ENCODE measurements at regions not wholly inside any gene's neighbourhood (a gene's known extent, or its start where the extent isn't known, plus 50 kb on each side); places are given as distances from the start of the nearest gene placed in this dataset.

DNA sequence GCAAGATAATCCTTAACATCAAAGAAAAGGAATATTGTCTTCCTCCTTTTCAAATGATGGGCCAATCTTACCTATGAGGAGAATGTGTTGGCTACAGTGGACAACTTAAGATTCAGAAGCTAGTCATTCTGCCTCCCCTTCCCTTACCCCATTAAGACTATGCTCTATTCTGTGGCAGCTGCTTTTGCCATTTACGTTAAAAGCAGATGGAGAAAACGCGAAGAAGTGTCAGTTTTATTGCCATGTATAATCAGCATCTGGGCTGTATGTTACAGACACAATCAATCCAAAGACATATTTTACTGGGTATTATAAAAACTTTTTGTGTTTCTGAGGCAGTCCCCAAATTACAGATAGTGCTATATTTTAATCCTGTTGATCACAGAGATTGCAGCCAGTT is 196.1 kb upstream of the PACRGL start:
- no peak for DNase-seq (ENCODE audit: low spot score)
- no peak for ATAC-seq

DNA sequence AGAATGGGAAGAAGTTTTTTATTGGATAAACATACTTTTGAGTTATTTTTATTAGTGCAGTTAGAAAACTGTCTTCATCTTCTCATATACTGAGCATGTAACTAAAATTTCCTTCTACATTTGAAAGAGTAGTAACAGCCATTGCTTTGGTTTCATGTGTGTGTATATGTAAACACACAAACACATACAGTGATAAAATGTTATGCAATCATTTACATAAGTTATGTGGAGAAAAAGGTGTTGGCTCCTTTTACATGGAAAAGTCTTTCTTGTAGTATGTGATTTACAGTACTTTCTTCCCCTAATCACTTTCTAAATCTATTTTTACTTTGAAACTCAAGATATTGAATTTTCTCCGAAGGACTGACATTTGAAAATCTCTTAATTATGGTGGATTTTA is 194.3 kb upstream of the PACRGL start:
- no peak for DNase-seq (ENCODE audit: low spot score)
- no peak for ATAC-seq

DNA sequence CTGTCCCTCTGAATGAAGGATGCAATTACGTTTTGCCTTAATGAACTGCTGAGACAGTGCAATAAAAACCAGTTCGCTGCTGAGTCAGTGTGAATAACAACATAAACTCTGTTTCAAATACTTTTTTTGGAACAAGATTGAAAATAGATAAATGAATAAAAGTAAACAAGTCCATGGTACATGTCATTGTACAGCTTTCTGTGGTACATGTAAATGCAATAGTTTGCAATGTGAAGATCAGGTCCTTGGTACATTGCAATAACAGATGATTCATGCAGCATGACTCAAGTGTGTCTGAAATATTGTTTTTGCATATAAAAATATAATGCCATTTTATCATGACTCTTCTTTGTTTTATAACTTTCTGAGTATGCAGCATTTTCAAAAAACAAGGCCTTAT is 193.4 kb upstream of the PACRGL start:
- DNase-seq (ENCODE audit: low spot score) (no peak), ATAC-seq (no peak)

DNA sequence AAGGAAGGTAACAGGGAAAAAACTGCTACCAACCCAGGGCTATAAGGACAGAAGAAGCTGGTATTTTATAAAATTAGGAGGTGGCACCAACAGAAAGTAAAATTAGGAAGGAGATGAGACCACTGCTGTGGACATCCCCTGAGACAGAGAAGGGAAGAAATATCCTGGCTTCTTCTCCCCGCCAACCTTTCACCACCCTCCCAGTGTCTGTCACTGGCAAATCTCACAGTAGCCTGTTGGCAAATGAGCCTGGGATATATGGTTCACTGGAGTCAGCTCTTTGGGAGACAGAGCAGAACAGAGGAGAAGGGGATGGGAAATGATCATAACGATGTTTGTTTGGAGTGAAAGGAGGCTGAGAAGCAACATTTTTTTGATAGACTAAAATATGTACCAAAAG is 190.9 kb upstream of the PACRGL start:
- ATAC-seq (no peak), DNase-seq (ENCODE audit: low spot score) (no peak)

DNA sequence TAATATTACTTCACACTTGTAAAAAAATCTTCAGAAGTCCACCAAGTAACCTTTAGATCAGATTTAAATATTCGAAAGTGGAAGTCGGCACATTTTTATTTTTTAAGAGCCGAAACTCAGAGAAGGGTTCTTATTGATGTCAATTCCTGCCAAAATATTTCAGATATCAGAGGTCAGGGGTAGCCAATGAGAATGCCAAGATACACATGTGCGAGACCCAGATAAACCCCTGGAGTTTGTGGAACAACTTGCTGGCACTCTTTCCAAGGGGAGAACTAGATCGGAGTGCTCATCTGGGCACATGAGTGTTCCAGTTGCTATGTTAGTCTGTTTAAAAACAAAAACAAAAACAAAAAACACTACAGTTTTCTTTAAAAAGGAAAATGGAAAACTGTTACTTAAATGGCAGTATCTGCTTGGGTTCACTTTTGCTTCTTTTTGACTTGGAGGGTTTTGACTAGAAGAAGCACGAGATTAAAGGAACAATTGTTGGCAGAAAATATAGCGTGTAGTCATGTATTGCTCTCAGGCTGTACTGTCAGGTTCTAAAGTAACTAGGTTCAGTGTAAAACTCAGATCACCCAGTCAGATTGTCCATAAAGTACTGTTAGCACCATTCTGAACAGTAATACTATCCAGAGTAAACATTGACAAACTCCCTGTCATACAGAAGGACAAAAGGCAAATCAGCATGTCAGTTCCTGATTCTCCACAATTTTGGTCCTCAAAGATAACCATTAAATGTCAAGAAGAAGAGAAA is 188.0 kb upstream of the PACRGL start:
- no peak for ATAC-seq
- DNase-seq (ENCODE audit: low spot score) = no peak

DNA sequence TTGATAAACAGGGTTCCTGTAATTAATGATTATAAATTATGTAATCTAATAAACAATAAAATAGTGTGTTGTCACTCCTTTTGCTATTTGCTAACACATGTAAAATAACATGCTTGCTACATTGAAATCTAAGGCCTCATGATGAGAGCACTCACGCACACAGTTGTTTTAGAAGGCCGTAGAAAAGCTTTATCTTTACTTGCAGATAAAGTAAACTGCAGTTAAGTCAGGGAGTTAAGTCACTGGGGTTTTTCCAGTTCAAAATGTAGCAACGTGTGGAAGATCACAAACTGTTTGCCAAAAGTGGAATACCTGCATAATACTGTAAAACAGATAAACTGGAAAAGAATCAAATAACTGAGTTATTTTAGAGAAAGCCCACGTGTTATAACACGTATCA is 187.3 kb upstream of the PACRGL start:
- no peak for DNase-seq (ENCODE audit: low spot score)
- no peak for ATAC-seq

DNA sequence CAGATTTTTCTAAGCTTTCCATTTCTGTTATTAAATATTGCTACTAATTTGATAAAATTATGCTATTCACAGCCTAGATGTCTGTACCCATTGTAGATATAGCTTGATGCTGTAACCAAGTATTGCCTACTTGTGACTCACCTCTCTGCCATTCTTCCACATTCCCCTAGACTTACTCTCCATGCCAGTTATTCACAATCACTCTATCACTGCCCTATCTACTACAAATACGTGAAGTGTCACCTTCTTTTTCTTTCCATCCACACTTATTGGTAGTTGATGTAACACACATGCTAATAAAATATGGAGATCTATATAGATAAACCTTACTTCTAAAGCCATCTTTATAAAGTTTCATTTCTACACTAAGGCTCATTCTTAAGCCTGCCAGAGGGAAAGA is 179.4 kb upstream of the PACRGL start:
- DNase-seq (ENCODE audit: low spot score) (no peak), ATAC-seq (no peak)

DNA sequence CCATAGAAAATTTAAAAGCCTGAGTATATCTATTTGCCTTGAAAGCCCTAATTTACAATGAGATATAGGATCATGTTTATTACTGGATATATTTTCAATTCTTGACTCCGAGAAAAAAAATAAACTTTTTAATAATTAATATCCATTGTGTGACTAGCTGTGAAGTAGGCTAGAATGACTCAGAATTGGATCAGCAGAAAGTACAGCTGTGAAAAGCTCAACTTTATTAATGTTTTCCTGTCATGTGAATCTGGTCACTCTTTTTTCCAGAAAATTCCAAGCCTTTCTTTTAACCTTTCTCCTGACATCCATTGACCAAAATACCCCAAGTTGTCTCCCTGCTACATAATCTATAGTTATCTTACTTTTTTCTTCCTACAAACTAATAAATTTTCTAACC is 171.8 kb upstream of the PACRGL start:
- ATAC-seq = no peak
- DNase-seq (ENCODE audit: low spot score) = no peak

DNA sequence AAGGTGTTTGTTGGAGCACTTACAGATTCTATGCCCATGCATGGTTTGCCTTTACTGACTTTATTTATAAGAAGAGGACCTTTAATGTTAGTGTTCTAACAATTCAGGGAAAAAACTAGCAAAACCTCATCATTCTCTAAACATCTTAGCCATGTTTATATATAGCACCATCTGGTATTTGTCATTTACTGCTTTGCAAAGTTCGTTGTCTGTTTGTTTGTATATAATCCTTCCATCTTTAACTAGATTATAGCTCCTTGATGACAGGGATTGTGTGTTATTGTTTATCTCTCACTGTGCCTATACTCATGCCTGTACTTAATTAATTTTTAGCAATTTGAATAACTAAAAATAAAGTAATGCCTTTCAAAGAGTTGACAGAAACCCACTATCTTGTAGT is 170.6 kb upstream of the PACRGL start:
- no peak for ATAC-seq

DNA sequence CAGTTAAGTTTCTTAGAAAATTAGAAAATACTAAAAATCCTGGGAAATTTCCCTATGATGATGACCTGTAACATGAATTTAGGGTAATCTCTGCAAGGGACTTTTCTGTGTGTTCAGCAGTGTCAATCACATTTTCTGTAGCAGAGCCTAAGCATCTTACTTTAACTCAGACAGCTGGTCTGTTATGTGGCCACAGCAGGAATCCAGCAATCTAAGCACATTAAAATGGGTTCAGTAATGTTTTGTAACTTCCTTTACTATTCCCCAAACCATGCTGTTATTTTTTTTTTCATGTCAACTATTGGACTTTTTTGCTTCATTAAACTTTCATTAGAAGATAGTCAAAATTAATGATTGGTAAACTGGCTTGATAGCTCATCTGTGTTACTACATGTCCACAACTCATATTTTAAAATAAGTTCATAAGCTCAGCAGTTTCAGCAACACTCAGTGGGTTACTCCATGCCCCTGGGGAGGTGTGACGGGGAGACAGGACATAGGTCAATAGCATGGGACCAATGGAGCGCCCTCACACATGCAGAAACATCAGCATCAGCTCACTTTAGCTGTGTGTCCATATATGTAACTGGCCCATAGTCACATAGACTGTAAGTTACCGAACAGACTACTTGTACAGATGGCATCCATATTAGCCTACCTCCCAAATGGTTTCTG is 168.0 kb upstream of the PACRGL start:
- no peak for DNase-seq (ENCODE audit: low spot score)
- ATAC-seq = no peak

More for the DNA sequence above, 170.6 kb upstream of the PACRGL start:
- no peak for DNase-seq (ENCODE audit: low spot score)

DNA sequence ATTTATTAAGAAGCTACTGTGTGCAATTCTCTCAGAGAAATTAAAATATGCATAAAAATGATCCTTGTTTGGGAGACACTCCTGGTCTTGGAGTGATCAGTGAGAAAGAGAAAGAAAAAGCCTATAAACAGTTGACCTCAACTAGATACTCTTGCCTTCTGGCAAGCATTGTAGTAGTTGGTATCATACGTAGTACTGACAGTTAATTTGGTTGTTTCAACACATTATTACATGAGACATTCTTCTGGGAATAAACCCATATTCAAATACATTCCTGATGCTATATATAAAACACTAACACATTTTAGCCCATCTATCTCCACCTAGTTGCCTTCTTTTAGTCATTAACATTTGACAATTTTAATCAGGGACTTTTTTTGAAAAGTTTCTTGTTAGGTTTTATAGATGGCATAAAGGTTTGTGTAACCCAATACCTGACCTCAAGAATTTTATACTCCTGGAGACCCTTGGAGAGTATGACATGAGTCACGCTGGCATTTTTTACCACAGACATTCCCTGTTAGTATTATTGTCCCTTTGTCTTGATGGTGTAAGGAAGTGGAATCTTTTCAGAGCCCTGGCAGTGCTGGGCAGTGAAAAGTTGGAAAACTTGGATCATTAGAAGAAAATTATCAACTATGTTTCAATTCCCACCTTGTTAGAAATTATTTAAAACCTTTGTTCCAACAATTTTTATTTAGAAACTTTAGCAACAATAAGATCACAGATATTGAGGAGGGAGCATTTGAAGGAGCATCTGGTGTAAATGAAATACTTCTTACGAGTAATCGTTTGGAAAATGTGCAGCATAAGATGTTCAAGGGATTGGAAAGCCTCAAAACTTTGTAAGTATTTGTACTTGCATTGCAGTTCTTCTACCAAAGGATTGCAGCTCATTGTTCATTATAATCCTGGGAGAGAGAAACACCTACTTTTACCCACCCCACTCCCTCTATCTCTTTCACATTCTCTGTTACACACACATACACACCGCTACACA is 167.1 kb upstream of the PACRGL start:
- DNase-seq (ENCODE audit: low spot score) (no peak), ATAC-seq (no peak)

DNA sequence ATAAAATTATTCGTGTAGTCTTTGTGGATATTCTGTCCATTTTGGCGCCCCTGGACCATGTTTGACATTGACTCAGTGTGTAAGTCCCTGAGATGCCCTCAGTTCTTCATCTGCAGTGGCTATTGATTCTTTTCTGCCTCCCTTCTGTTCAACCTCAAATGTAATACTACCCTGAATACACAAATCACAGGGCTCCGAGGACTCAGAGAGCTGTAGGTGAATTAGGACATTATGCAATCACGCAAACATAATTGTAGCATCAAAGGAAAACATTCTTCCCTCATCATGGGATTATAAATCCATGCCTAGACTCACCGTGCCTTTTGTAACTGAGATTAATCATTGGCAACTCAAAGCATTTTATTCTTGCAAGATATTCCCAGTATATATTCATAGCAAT is 161.4 kb upstream of the PACRGL start:
- DNase-seq (ENCODE audit: low spot score) (no peak), ATAC-seq (no peak)

DNA sequence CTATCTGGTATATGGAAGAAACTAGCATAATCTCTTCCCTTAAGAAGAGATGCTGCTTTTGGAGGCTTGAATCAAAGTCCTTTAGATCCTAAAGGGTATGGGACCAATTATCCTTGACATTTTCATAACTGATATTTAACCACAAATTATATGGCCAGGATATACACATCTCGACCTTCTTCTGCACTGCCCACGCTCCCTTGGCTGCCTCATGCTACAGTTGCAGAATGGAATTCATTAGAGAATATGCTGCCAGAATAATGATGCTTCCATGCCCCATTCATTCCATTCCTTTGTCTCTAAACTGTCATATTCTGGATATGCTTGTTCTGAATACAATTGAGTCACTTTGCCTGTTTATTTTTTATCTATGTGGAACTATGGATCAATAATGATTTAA is 157.1 kb upstream of the PACRGL start:
- DNase-seq (ENCODE audit: low spot score) = no peak
- no peak for ATAC-seq

DNA sequence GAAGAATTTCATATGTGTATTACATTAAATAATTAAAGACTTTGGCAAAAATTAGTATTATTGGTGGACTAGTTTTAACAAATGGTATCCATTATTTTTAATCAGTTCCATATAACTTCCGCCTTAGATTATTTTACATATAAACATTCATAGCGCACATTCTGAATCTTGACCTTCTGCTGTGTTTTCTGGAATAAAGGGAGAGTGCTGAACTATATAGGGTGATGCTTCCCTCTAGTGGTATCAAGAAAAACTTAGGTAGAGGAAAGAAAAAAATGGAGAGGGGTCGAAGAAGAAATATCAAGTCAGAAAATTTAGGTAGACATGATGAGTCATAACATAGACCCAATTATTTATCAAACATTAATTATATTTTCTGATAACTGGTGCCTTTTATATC is 155.6 kb upstream of the PACRGL start:
- no peak for DNase-seq (ENCODE audit: low spot score)
- peak; percentile 74 for ATAC-seq

DNA sequence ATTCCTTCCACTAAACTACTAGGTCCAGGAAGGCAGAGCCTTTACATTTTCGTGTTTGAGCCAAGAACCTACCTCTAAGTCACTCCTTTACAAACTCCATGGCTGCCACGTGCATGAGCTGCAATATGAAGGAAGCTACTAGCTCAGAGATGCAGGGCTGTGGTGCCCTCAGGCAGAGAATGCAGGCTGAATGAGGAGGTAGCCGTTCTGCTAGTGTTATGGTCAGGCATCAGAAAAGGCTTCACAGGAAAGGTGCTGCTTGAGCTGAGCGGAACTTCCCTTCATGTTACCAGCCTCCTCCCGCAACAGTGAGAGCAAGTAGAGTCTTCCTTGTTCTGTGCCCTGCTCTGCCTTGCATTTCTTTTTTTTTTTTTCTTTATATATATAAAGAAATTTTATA is 148.3 kb upstream of the PACRGL start:
- ATAC-seq (no peak), DNase-seq (ENCODE audit: low spot score) (no peak)

DNA sequence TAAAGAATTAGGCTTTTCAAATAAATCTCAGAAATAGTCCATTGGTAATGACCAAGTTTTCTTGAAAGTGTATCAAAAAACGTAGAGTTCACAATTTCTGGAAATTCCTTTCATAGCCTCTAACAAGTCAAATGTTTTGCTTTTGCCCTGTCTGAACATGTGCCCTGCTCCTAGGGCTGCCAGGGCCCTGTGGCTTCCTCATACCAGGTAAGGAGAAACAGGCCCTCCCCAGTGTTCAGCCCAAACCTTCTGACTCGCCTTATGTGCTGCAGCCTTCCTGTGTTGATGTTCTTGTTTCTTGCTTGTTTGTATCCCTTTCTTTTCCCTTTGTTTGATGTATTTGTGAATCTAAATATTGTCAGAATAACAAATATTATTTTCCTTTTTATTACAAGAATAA is 146.1 kb upstream of the PACRGL start:
- DNase-seq (ENCODE audit: low spot score) (no peak), ATAC-seq (no peak)

DNA sequence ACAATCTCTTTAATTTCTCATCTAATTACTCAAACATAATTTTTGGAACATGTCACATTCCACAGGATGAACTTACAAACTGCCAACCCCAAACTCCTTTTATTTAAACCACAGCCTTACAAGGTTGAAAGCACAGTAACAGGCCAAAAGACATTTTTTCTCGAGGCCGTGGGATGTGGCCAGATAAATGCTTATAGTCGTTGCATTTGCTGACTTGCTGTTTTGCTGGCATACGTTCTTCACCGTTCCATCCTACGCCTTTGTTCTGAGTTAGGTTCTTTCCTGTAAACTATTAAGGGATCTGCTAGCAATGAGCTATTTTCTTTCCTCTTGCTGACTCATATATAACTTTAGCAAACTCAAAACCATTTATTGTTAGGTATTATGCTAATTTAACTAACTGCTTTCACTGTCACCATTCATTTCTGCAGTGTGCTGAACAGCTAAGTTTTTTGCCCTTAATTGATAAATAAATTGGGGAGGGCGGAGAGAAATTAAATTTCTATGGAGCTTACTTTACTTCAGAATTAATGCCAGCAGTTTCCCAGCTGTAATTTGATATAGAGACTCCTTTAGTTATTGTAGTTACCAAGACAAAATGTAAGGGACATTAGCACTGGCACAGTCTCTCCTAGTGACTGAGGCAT is 135.1 kb upstream of the PACRGL start:
- DNase-seq (ENCODE audit: low spot score) (no peak), ATAC-seq (no peak)

DNA sequence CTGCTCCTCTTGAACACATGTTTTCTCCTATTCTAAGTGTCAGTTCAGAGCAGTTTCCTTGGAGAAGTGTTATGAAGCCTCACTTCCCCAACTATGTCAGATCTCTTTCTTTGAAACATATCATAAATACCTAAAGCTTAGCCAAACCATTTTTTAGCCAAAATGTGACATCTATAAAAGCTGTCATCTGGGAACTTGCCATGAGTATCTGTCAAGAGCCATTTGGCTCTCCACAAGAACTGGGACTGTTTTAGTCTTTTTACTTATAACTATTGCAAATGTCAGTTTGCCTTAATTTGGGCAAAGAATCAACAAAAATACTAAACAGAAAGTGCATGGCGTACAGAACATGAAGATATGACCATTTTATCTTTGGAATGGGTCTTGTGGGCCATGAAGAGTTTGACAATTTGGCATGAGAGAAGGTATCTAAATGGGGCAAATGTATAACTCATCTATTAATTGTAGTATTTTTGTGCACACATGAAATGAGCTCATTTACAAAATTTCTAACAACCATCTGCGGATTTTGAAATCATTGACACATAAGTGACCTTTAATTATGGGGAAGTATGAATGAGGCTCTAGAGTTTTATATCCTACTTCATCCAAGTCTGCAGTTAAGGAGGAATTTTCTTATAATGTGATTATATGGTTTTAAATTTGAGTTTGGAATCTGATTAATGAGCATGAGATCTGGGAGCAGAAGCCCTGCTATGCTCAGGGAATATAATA is 129.1 kb upstream of the PACRGL start:
- ATAC-seq (no peak), DNase-seq (ENCODE audit: low spot score) (no peak)

DNA sequence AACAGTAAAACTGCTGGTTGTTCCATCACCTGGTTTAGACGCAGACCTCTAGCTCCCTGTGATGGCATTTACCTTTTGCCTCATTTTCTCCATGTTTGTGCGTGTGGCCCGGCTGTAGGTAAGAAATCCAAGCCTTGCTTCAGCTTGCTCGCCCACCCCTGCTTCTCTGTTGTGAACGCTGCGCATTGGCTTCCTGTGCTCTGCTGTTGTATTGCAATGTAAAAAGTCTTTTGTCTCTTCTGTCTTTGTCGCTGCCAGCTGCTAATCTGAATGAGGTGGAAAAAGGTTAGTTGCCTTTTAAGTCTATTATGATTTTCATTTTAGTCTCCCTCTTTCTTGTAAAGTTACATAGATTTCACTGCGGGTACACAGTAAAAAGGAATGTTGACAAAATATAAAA is 127.3 kb upstream of the PACRGL start:
- DNase-seq (ENCODE audit: low spot score) (no peak), ATAC-seq (no peak)

DNA sequence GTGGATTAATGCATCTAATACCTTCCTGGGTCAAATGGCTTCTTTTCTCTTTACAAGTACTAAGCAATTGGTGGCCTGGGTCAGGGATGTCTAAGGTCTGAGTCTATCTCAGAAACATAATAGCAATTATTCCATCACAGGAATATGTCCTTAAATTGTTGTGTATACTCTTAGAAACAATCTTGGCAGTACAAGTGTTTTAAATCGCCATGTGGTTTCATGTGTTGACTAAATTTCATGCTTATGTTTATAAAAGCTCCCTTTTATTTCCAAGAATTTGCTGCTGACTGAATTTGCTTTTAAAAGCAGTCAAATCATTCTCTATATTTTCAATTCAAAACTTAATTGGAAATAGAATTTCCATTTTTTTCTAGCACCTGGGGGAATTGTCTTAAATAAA is 125.3 kb upstream of the PACRGL start:
- ATAC-seq (no peak), DNase-seq (ENCODE audit: low spot score) (no peak)

Data from left lobe of liver (tissue), 2 donors.